Ectodermal cell (in vitro differentiated cells): ENCODE measurements at regions not wholly inside any gene's neighbourhood (a gene's known extent, or its start where the extent isn't known, plus 50 kb on each side); places are given as distances from the start of the nearest gene placed in this dataset.
"Not testable (repeated sequence)": the region's sequence is repeated elsewhere in the genome, so short reads cannot be mapped to it uniquely, and the experiment has no call there.

ENCODE experiments used
- H3K27ac ChIP-seq: 2 replicates; pipeline ENCODE4 v1.7.0; 2013; ENCODE audit warnings: mild to moderate bottlenecking, low read depth, low read length; ENCODE audit not compliant: insufficient read depth, poor library complexity, severe bottlenecking
- H3K27me3 ChIP-seq: 2 replicates; pipeline ENCODE4 v1.7.0; 2013; ENCODE audit warnings: mild to moderate bottlenecking, low read length; ENCODE audit not compliant: insufficient read depth, control insufficient read depth, poor library complexity, severe bottlenecking
- H3K36me3 ChIP-seq: one replicate; pipeline ENCODE4 v1.7.0; 2013; ENCODE audit warnings: low read length; ENCODE audit not compliant: control insufficient read depth, insufficient read depth
- H3K4me1 ChIP-seq: one replicate; pipeline ENCODE4 v1.7.0; 2013; ENCODE audit warnings: low read length; ENCODE audit not compliant: control insufficient read depth, insufficient read depth
- H3K4me3 ChIP-seq: 2 replicates; pipeline ENCODE4 v1.7.0; 2013; ENCODE audit warnings: low read depth, low read length, control low read depth; ENCODE audit not compliant: insufficient read depth
- H3K9me3 ChIP-seq: 2 replicates; pipeline ENCODE4 v1.7.0; 2013; ENCODE audit warnings: mild to moderate bottlenecking, low read length, moderate library complexity; ENCODE audit not compliant: control insufficient read depth
- WGBS, 2 experiments: methylation state at CpG; one replicate each; pipeline ENCODE4 v1.1.7; 2013; ENCODE audit warnings: missing lambda C conversion rate in 2 of 2; 5-methylcytosine and 5-hydroxymethylcytosine counted together

- H3K36me3 ChIP-seq, H3K9me3 ChIP-seq, H3K4me1 ChIP-seq, H3K27ac ChIP-seq, H3K4me3 ChIP-seq, H3K27me3 ChIP-seq: not testable (repeated sequence)
- WGBS, 2 experiments = 30 to 34% methylated on average over 4 of the region's 6 CpGs
Measured at GRCh38 chr7:65621580-65622201, 248.0 kb downstream of the ZNF92 start.

- not testable (repeated sequence) for H3K27ac ChIP-seq, H3K4me1 ChIP-seq, H3K36me3 ChIP-seq, H3K27me3 ChIP-seq, H3K9me3 ChIP-seq, H3K4me3 ChIP-seq
- WGBS, 2 experiments = no CpG with 5 or more reads among the region's 1 CpG
Measured at GRCh38 chr7:65631236-65631635, 241.6 kb upstream of the VKORC1L1 start.

DNA sequence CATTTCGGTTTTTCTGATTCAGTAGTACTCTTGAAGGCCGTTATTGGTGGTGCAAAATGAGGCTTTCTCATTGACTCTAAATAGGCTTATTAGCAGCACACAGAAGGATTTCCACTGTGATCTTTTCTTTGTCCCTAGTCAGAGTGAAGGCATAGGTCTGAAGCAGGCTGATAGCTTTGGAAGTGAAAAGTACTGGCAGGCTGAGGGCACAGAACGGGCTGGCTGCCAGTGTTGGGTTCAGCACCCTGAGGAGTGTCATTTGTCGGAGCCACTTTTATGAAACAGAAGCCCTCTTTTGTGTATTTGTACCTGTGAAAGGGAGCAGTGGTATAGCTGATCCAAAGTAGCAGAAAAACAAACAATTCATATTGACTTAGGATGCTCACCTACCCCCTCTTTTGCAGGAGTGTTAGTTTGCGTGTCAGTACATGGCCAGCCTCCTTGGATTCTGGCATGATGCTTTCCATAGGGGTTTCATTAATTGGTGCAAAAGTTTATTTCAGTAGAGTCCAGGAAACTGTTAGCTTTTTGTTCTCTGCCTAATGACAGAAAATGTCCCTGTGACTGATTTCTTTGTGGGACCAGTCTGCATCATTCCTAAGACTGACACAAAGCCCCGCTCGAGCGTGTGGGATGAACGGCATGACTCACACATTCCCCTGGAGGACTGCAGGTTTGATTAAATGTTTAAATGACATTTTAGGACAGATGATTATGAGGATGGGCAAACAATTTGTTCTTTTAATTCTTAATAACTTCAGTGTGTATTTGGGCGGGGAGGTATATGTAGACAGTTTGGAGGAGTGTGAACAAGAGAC, 239.1 kb upstream of the VKORC1L1 start:
- H3K27me3 ChIP-seq, H3K4me1 ChIP-seq, H3K9me3 ChIP-seq, H3K4me3 ChIP-seq, H3K27ac ChIP-seq, H3K36me3 ChIP-seq: not testable (repeated sequence)
- WGBS, 2 experiments = no CpG with 5 or more reads among the region's 10 CpGs

GRCh38 chr7:65638918-65639317, 234.0 kb upstream of the VKORC1L1 start:
- no CpG with 5 or more reads among the region's 1 CpG for WGBS, 2 experiments
- not testable (repeated sequence) for H3K27ac ChIP-seq, H3K27me3 ChIP-seq, H3K4me3 ChIP-seq, H3K4me1 ChIP-seq, H3K9me3 ChIP-seq, H3K36me3 ChIP-seq

DNA sequence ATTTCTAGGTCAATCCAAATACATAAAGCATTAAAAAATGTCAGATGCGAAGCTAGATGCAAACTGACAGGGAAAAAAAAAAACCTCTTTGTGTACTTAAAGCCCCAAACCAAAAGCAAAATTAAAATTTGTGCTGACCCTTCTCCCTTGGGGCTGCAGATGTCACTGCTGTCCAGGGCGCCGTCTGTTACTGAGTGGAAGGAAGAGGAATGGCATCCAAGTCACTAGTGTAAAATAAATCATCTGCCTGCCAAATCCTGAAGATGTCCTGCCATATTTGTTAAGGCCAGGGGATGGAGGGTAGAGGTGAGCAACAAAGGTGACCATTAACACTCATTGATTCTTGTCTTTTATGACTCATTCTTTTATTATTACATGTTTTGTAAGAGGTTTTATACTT, 233.2 kb upstream of the VKORC1L1 start:
- not testable (repeated sequence) for H3K27me3 ChIP-seq, H3K27ac ChIP-seq, H3K9me3 ChIP-seq, H3K4me1 ChIP-seq, H3K36me3 ChIP-seq, H3K4me3 ChIP-seq
- WGBS, 2 experiments = no CpG with 5 or more reads among the region's 3 CpGs

- not testable (repeated sequence) for H3K27me3 ChIP-seq, H3K36me3 ChIP-seq, H3K27ac ChIP-seq, H3K4me1 ChIP-seq, H3K9me3 ChIP-seq, H3K4me3 ChIP-seq
- WGBS, 2 experiments = no CpG with 5 or more reads among the region's 5 CpGs
Measured at GRCh38 chr7:65643498-65643897, 229.4 kb upstream of the VKORC1L1 start.

DNA sequence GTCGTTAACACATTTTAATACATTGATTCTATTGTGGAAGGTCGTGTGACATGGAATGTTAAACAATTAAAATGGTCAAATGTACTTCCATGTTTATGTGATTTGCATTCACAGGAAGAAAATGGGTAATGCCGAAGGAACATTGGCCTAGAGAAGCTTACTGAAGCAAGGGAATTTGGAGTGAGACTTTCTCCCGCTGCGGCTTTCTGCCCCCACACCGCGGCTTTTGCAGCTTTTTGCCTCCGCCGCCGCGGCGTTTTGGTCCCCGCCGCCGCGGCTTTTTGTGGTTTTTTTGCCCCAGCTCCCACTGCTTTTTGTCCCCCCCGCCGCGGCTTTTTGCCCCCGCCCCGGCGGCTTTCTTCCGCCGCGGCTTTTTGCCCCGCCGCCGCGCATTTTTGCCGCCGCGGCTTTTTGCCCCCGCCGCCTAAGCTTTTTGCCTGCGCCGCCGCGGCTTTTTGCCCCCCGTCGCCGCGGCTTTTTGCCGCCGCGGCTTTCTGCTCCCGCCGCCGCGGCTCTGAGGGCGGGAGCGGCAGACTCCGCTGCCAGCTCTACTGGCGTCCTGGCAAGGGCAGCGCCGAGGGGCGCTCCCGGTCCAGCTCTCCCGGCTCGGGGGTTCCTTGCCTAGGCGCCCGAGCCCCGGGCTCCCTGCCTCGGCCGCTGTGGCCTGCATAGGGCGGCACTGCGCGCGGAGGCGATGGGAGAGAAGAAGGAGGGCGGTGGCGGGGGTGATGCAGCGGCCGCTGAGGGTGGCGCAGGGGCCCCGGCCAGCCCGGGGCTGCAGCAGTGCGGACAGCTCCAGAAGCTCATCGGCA, 225.5 kb upstream of the VKORC1L1 start:
- H3K9me3 ChIP-seq, H3K36me3 ChIP-seq, H3K27ac ChIP-seq, H3K4me1 ChIP-seq, H3K4me3 ChIP-seq, H3K27me3 ChIP-seq: not testable (repeated sequence)
- no CpG with 5 or more reads among the region's 78 CpGs for WGBS, 2 experiments

DNA sequence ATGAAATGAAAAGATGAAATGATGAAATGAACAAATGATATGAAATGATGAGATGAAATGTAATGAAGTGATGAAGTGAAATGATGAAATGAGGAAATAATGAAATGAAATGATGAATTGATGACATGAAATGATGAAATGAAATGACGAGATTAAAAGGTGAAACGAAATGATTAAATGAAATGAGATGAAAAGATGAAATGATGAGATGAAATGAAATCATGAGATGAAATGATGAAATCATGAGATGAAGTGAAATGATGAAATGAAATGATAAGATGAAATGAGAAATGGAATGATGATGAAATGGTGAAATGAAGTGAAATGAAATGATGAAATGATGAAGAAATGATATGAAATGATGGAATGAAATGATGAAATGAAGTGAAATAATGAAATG, 221.7 kb upstream of the VKORC1L1 start:
- not testable (repeated sequence) for H3K36me3 ChIP-seq, H3K27me3 ChIP-seq, H3K27ac ChIP-seq, H3K9me3 ChIP-seq, H3K4me3 ChIP-seq, H3K4me1 ChIP-seq
- 85 to 86% methylated on average over 2 of the region's 2 CpGs for WGBS, 2 experiments

- not testable (repeated sequence) for H3K9me3 ChIP-seq, H3K36me3 ChIP-seq, H3K4me1 ChIP-seq, H3K4me3 ChIP-seq, H3K27ac ChIP-seq, H3K27me3 ChIP-seq
Measured at GRCh38 chr7:65651826-65652592, 220.9 kb upstream of the VKORC1L1 start.

- not testable (repeated sequence) for H3K9me3 ChIP-seq, H3K27me3 ChIP-seq, H3K27ac ChIP-seq, H3K36me3 ChIP-seq, H3K4me3 ChIP-seq, H3K4me1 ChIP-seq
- WGBS, 2 experiments = no CpG with 5 or more reads among the region's 1 CpG
Measured at GRCh38 chr7:65652669-65653068, 220.2 kb upstream of the VKORC1L1 start.
